Psoas muscle (tissue), 7 donors: ENCODE measurements at regions not wholly inside any gene's neighbourhood (a gene's known extent, or its start where the extent isn't known, plus 50 kb on each side); places are given as distances from the start of the nearest gene placed in this dataset.

Source experiments
- ATAC-seq, 4 donors: fragments of 200-7000 bp; cut with Tn5 transposase; one replicate each; pipeline ENCODE4 v1.9.1; 2020; ENCODE audit warnings: moderate library complexity in 3 of 4, mild to moderate bottlenecking in 2 of 4
- DNase-seq, 2 donors: peaks; one replicate each; pipeline ENCODE4 v3.0.0-alpha.2; 2020
- H3K27ac ChIP-seq: fragments of 200-600 bp; one replicate; pipeline ENCODE4 v1.8.0; 2022
- H3K27me3 ChIP-seq, 3 donors: fragments of 200-600 bp in 1 of 3; one replicate each; pipeline versions ENCODE4 v1.6.1 to v1.8.0; 2013 to 2022; ENCODE audit warnings: low read length in 2 of 3, mild to moderate bottlenecking in 2 of 3, moderate library complexity in 1 of 3; ENCODE audit not compliant: insufficient read depth in 3 of 3
- H3K36me3 ChIP-seq, 2 donors: fragments of 200-600 bp in 1 of 2; one replicate each; pipeline versions ENCODE4 v1.6.1 to v1.8.0; 2013 to 2022; ENCODE audit warnings: low read depth in 1 of 2, mild to moderate bottlenecking in 1 of 2, moderate library complexity in 1 of 2; ENCODE audit not compliant: insufficient read depth in 1 of 2
- H3K4me1 ChIP-seq: fragments of 200-600 bp; one replicate; pipeline ENCODE4 v1.8.0; 2022
- H3K4me3 ChIP-seq: fragments of 200-600 bp; one replicate; pipeline ENCODE4 v1.8.0; 2022; ENCODE audit warnings: mild to moderate bottlenecking
- H3K9me3 ChIP-seq: fragments of 200-600 bp; one replicate; pipeline ENCODE4 v1.8.0; 2022
- CTCF ChIP-seq: fragments of 200-600 bp; IDR thresholded peaks from one replicate; pipeline ENCODE4 v1.8.0; 2022; ENCODE audit warnings: antibody characterized with exemption
- WGBS, 3 donors: extraction: QIAGEN DNeasy Blood & Tissue Kit; methylation state at CpG; one replicate each; pipeline versions ENCODE4 v1.1.6 to v1.1.7; 2013; 5-methylcytosine and 5-hydroxymethylcytosine counted together
- intact Hi-C, 2 donors: fragments of 100-400 bp; cut with DNase I; formaldehyde crosslinking; loops; one replicate each; pipeline versions ENCODE4 v1.11.0 to v1.14.2; 2022
- donor health status: healthy with polysubstance abuse.
- donor health status: DM: no; HTN: no; CAD: no; lungs with moderate emphysema.
- donor health status: Bipolar disorder and iron deficiency.
- donor health status: healthy.
- donor health status: DM: yes; HTN: yes; CAD: no.
- donor health status: DM: no; HTN: no; CAD: no.
- donor health status: DM: yes; HTN: yes; CAD: no.

- intact Hi-C loops, result no loop called here
- Histone ChIP-seq H3K4me3 (no peak overlapping the region), H3K9me3 (no peaks in the 10 kb centered on the region), H3K27me3 (peaks cover 0 to 4% (median 0%) of the 10 kb centered on the region in 3 donors), H3K27ac (no peak overlapping the region), H3K36me3 (no peaks in the 10 kb centered on the region), H3K4me1 (no peaks in the 10 kb centered on the region)
- ATAC-seq (no peak), DNase-seq (no peak)
- no peak for TF ChIP-seq CTCF
- 79 to 90% (median 89%) methylated on average over 1 of the region's 1 CpG for WGBS, 3 donors
These were observed 87.6 kb upstream of the COL21A1 start for GRCh38 chr6:56334937-56335336.

- ATAC-seq (no peak), DNase-seq (no peak)
- H3K27me3 ChIP-seq, result peaks cover 0 to 4% (median 0%) of the 10 kb centered on the region in 3 donors
- H3K36me3 ChIP-seq, result no peaks in the 10 kb centered on the region
- H3K27ac ChIP-seq, result no peak overlapping the region
- intact Hi-C loops, result no loop called here
- WGBS, 3 donors, result 6 to 10% (median 7%) methylated on average over 3 of the region's 3 CpGs
- no peaks in the 10 kb centered on the region for H3K4me1 ChIP-seq
- no peak overlapping the region for H3K4me3 ChIP-seq
- H3K9me3 ChIP-seq, result no peaks in the 10 kb centered on the region
- no peak for TF ChIP-seq CTCF
These were observed 82.1 kb upstream of the COL21A1 start for GRCh38 chr6:56329271-56330050.

- intact Hi-C loops, result no loop called here
- H3K27me3 ChIP-seq, result peaks cover 0 to 4% (median 0%) of the 10 kb centered on the region in 3 donors
- TF ChIP-seq CTCF, result no peak
- no peak overlapping the region for H3K27ac ChIP-seq
- WGBS, 3 donors, result 67 to 79% (median 74%) methylated on average over 5 of the region's 5 CpGs
- no peaks in the 10 kb centered on the region for H3K9me3 ChIP-seq
- DNase-seq (no peak), ATAC-seq (no peak)
- H3K4me3 ChIP-seq, result no peak overlapping the region
- H3K36me3 ChIP-seq, result no peaks in the 10 kb centered on the region
- H3K4me1 ChIP-seq, result no peaks in the 10 kb centered on the region
These were observed 81.3 kb upstream of the COL21A1 start for GRCh38 chr6:56328728-56329090.

- H3K27me3 ChIP-seq, result peaks cover 0 to 4% (median 0%) of the 10 kb centered on the region in 3 donors
- no peaks in the 10 kb centered on the region for H3K36me3 ChIP-seq
- H3K9me3 ChIP-seq, result no peaks in the 10 kb centered on the region
- no peaks in the 10 kb centered on the region for H3K4me1 ChIP-seq
- no peak for ATAC-seq
- H3K4me3 ChIP-seq, result no peak overlapping the region
- TF ChIP-seq CTCF, result no peak
- DNase-seq, result no peak
- intact Hi-C loops, result no loop called here
- H3K27ac ChIP-seq, result no peak overlapping the region
- 52 to 67% (median 59%) methylated on average over 3 of the region's 3 CpGs for WGBS, 3 donors
These were observed 80.8 kb upstream of the COL21A1 start for GRCh38 chr6:56327946-56328727.
